H54 (cell line): ENCODE measurements at regions not wholly inside any gene's neighbourhood (a gene's known extent, or its start where the extent isn't known, plus 50 kb on each side); places are given as distances from the start of the nearest gene placed in this dataset.

Experiments
- DNase-seq: peaks from one replicate; pipeline ENCODE4 v3.0.0; 2011; ENCODE audit warnings: low spot score, mixed read lengths; ENCODE audit not compliant: insufficient read length
- FAIRE-seq: peaks from 3 replicates; lab custom pipeline; 2011; peaks lifted over from hg19 to GRCh38; lab: Jason Lieb, UNC
- POLR2A ChIP-seq: IDR thresholded peaks from 2 replicates; pipeline ENCODE4 v1.6.1; 2011; ENCODE audit warnings: low read depth, mild to moderate bottlenecking, low read length

GRCh38 chr2:164252568-164253287 lies 368.6 kb downstream of the GRB14 start:
- no peak for FAIRE-seq
- DNase-seq: no peak
- no peak for TF ChIP-seq POLR2A

DNA sequence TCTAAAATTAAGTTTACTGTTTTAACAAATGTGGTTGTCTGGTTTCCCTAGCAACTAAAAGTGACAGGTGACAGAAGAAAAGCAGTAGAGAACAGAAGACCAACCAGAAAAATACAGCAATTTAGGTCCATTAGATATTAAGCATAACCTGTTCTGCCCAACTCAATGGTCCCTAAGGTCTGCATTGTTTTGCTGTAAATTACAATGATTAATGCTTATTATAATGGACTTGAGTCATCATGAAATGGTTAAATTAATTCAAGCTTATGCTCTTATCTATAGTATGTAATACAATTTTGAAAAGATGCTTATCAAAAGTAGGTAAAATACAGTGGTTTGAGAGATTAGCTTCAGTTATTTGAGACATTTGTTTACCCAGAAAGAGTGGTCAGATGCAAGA lies 378.0 kb downstream of the GRB14 start:
- no peak for TF ChIP-seq POLR2A
- FAIRE-seq (no peak), DNase-seq (no peak)

DNA sequence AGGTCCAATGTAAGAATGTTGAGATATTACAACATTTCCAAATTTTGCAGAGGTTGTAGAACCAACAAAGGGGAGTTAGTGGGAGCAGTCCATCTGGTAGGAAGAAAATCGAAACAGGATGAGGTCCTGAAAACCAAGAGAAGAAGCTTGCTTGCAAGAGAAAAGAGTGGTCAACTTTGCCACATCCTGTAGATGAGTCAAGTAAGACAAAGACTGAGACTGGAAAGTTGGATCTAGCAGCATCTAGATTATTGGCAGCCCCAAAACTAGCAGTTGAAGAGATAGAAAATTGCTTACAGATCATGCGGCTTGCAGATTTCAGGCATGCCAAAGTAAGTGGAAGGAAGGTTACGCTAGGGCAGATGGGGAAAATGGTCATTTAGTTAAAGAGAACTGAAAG lies 378.9 kb downstream of the GRB14 start:
- no peak for FAIRE-seq
- no peak for DNase-seq
- no peak for TF ChIP-seq POLR2A

DNA sequence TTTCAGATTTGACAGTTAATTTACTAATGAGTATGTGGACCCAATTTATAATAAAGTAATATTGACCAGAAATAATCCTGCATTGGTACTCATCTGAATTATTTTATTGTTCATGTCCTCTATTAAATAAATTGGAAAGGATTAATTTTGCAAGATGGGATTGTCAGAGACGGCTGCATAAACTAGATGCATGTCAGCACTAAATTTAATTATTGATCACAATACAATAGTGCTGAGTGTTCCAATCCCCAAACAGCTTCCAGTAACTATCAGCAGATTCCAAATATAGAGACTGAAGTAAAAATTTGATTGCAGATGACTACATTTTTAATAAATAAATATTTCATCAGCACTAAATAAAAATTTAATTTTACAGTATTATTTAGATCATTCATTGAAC lies 387.2 kb downstream of the GRB14 start:
- TF ChIP-seq POLR2A: no peak
- DNase-seq (no peak), FAIRE-seq (no peak)

GRCh38 chr2:164224007-164224406 lies 397.3 kb downstream of the GRB14 start:
- no peak for TF ChIP-seq POLR2A
- DNase-seq (no peak), FAIRE-seq (no peak)

DNA sequence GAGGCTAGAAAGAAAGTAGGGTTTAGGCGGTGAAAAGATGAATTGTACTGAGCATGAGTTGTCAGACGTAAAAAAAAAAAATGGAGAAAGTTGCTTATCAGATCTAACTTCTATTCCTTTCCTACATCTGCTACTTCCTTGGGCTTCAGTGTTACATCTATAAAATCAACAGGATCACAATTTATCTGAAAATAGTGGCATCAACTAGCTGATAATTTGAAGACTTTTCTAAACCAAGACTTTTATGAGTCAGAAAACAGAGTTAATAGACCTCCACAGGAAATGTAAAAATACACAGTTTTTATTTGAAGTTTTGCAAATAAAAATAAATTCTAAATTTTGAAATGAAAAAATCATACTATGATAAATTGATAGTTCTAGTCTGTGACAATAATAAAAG lies 399.8 kb downstream of the GRB14 start:
- FAIRE-seq (no peak), DNase-seq (no peak)
- no peak for TF ChIP-seq POLR2A

GRCh38 chr2:164220265-164220664 lies 401.0 kb downstream of the GRB14 start:
- TF ChIP-seq POLR2A: no peak
- DNase-seq: no peak
- no peak for FAIRE-seq

DNA sequence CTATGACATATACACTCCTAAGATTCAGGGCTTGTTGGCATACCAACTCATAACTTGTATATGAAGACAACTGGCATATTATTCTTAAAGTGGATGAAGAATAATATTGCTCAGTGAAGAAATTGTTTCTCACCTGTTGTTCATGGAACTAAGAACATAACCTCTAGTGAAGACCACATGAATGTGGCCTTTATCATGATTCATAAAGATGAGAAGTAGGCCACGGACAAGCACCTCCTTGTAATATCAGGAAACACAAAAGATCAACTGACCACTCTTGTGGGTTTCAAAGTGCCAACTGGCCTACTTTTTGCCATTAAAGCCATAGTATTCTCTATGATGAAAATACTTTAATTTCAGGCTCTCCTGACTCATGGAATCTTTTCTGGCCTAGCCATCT lies 407.4 kb downstream of the GRB14 start:
- no peak for FAIRE-seq
- TF ChIP-seq POLR2A: no peak
- DNase-seq: no peak

GRCh38 chr2:164205347-164205746 lies 415.9 kb downstream of the GRB14 start:
- DNase-seq (no peak), FAIRE-seq (peak; percentile 79)
- TF ChIP-seq POLR2A: no peak

DNA sequence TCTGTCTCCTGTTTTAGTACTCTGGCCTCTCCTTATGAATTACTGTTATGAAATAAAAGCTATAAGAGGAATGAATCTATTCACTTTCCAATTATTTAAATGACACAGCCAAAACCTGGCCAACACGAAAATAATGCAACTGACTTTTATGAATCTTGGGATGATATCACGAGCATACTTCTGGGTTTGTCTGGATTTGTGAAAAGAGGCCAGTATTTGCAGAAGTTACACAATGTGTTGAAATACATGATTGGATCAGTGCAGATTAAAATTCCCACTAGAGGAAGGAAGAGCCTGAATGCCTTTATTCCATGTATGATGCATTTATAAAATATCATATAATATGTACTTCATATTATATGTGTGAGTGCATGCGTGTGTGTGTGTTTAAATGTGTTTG lies 418.2 kb downstream of the GRB14 start:
- no peak for DNase-seq
- TF ChIP-seq POLR2A: no peak
- no peak for FAIRE-seq

GRCh38 chr2:164198256-164198655 lies 423.0 kb downstream of the GRB14 start:
- no peak for DNase-seq
- TF ChIP-seq POLR2A: no peak
- FAIRE-seq: no peak

- TF ChIP-seq POLR2A: no peak
- DNase-seq (no peak), FAIRE-seq (no peak)
Measured at GRCh38 chr2:164190700-164191099, 430.6 kb downstream of the GRB14 start.

- TF ChIP-seq POLR2A: no peak
- FAIRE-seq (no peak), DNase-seq (no peak)
Measured at GRCh38 chr2:164189851-164190250, 431.4 kb downstream of the GRB14 start.

- TF ChIP-seq POLR2A: no peak
- FAIRE-seq (no peak), DNase-seq (no peak)
Measured at GRCh38 chr2:164187121-164187520, 434.2 kb downstream of the GRB14 start.

- FAIRE-seq: no peak
- DNase-seq: no peak
Measured at GRCh38 chr2:164186591-164186990, 434.7 kb downstream of the GRB14 start.

More at GRCh38 chr2:164186591-164186990, 434.7 kb downstream of the GRB14 start:
- TF ChIP-seq POLR2A: no peak
